Body of pancreas (tissue), 4 donors: ENCODE measurements at regions not wholly inside any gene's neighbourhood (a gene's known extent, or its start where the extent isn't known, plus 50 kb on each side); places are given as distances from the start of the nearest gene placed in this dataset.
"Not testable (repeated sequence)": the region's sequence is repeated elsewhere in the genome, so short reads cannot be mapped to it uniquely, and the experiment has no call there.

Experiments
- ATAC-seq: fragments of 150-250 bp; one replicate; pipeline ENCODE4 v1.9.1; 2016
- DNase-seq, 4 donors: peaks; one replicate each; pipeline ENCODE4 v3.0.0-alpha.2; 2019
- H3K27ac ChIP-seq, 4 donors: fragments of 200-600 bp; sonication (generic); 1 replicate in 3 of 4; 2 replicates in 1 of 4; pipeline versions ENCODE4 v1.5.1 to v1.6.1; 2016 to 2019; ENCODE audit warnings: mild to moderate bottlenecking in 1 of 4, mixed read lengths in 1 of 4, moderate library complexity in 1 of 4
- H3K27me3 ChIP-seq, 2 donors: fragments of 200-600 bp; sonication (generic); one replicate each; pipeline ENCODE4 v1.6.0; 2016; ENCODE audit warnings: mild to moderate bottlenecking in 1 of 2
- H3K36me3 ChIP-seq, 2 donors: fragments of 200-600 bp; sonication (generic); replicated peaks in 1 of 2; 2 replicates each; pipeline ENCODE4 v1.5.1; 2016; ENCODE audit warnings: low read depth in 2 of 2; ENCODE audit not compliant: insufficient read depth in 1 of 2
- H3K4me1 ChIP-seq: fragments of 200-600 bp; sonication (generic); one replicate; pipeline ENCODE4 v1.6.0; 2016
- H3K4me3 ChIP-seq, 2 donors: fragments of 200-600 bp; sonication (generic); 1 replicate in 1 of 2; 2 replicates in 1 of 2; pipeline ENCODE4 v1.5.1; 2016 to 2019
- H3K9me3 ChIP-seq, 3 donors: fragments of 200-600 bp; sonication (generic); 1 replicate in 2 of 3; 2 replicates in 1 of 3; pipeline ENCODE4 v1.5.1; 2016
- POLR2A ChIP-seq, 3 donors: fragments of 450-650 bp; IDR thresholded peaks; one replicate each; pipeline ENCODE4 v1.6.1; 2016; ENCODE audit warnings: antibody characterized with exemption in 3 of 3, mild to moderate bottlenecking in 2 of 3
- WGBS, 2 donors: methylation state at CpG; one replicate each; pipeline ENCODE4 v1.1.5; 2017; 5-methylcytosine and 5-hydroxymethylcytosine counted together
- intact Hi-C: fragments of 100-400 bp; cut with DNase I; formaldehyde crosslinking; loops from one replicate; pipeline ENCODE4 v1.15.1; 2023
- TF ChIP-seq, protein P1 (sequence below), 7 experiments: fragments of 450-650 bp in 4 of 7; fragments of 200-600 bp in 3 of 7; sonication (generic) in 3 of 7; IDR thresholded peaks; one replicate each; pipeline ENCODE4 v1.5.1; 2016 to 2019; ENCODE audit warnings: antibody characterized with exemption in 7 of 7

GRCh38 chr3:16770021-16770420, 114.7 kb upstream of the PLCL2 start:
- no peaks in the 10 kb centered on the region for H3K27me3 ChIP-seq
- ATAC-seq (no peak), DNase-seq (no peak)
- no peak overlapping the region for H3K27ac ChIP-seq
- H3K9me3 ChIP-seq: no peaks in the 10 kb centered on the region
- H3K4me1 ChIP-seq: no peaks in the 10 kb centered on the region
- no peak for TF ChIP-seq POLR2A (IDR thresholded peaks at IDR 0.05)
- TF ChIP-seq, protein P1, sequence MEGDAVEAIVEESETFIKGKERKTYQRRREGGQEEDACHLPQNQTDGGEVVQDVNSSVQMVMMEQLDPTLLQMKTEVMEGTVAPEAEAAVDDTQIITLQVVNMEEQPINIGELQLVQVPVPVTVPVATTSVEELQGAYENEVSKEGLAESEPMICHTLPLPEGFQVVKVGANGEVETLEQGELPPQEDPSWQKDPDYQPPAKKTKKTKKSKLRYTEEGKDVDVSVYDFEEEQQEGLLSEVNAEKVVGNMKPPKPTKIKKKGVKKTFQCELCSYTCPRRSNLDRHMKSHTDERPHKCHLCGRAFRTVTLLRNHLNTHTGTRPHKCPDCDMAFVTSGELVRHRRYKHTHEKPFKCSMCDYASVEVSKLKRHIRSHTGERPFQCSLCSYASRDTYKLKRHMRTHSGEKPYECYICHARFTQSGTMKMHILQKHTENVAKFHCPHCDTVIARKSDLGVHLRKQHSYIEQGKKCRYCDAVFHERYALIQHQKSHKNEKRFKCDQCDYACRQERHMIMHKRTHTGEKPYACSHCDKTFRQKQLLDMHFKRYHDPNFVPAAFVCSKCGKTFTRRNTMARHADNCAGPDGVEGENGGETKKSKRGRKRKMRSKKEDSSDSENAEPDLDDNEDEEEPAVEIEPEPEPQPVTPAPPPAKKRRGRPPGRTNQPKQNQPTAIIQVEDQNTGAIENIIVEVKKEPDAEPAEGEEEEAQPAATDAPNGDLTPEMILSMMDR (IDR thresholded peaks at IDR 0.05): no peak
- H3K4me3 ChIP-seq: no peak overlapping the region
- intact Hi-C loops: no loop called here
- WGBS, 2 donors: 59 to 60% methylated on average over 5 of the region's 5 CpGs
- H3K36me3 ChIP-seq: no peaks in the 10 kb centered on the region

DNA sequence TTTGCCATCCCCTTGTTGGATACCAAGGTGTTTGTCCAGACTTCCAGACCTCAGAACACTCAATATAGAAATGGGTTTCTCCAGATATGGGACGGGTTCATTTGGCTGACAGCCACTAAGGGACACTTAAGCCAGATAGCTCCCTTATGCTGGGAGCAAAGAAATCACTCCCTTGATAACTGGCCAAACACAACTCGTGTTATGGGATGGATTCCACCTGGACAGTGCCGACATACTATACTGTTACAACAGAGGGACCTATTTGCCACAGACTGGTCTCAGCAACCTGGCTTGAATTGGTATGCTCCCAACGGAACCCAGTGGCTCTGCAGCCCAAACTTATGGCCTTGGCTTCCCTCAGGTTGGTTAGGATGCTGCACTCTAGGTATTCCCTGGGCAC, 114.0 kb upstream of the PLCL2 start:
- H3K4me3 ChIP-seq: no peak overlapping the region

DNA sequence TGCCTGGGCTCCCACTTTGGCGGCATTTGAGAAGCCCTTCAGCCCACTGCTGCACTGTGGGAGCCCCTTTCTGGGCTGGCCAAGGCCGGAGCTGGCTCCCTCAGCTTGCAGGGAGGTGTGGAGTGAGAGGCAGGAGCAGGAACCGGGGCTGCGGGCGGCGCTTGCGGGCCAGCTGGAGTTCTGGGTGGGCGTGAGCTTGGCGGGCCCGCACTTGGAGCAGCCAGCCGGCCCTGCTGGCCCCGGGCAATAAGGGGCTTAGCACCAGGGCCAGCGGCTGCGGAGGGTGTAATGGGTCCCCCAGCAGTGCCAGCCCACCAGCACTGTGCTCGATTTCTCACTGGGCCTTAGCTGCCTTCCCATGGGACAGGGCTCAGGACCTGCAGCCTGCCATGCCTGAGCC, 111.2 kb upstream of the PLCL2 start:
- ATAC-seq, H3K4me1 ChIP-seq, H3K27ac ChIP-seq, H3K9me3 ChIP-seq, H3K27me3 ChIP-seq, DNase-seq, intact Hi-C loops, H3K4me3 ChIP-seq, H3K36me3 ChIP-seq: not testable (repeated sequence)
- WGBS, 2 donors: 72 to 84% methylated on average over 3 to 14 of the region's 15 CpGs

More for the DNA sequence above, 114.0 kb upstream of the PLCL2 start:
- DNase-seq (no peak), ATAC-seq (no peak)
- WGBS, 2 donors: 71 to 74% methylated on average over 4 of the region's 4 CpGs
- TF ChIP-seq POLR2A (IDR thresholded peaks at IDR 0.05): no peak
- TF ChIP-seq, protein P1 (IDR thresholded peaks at IDR 0.05): no peak
- intact Hi-C loops: no loop called here
- no peaks in the 10 kb centered on the region for H3K36me3 ChIP-seq
- H3K4me1 ChIP-seq: no peaks in the 10 kb centered on the region
- H3K27ac ChIP-seq: no peak overlapping the region
- H3K27me3 ChIP-seq: no peaks in the 10 kb centered on the region
- no peaks in the 10 kb centered on the region for H3K9me3 ChIP-seq

DNA sequence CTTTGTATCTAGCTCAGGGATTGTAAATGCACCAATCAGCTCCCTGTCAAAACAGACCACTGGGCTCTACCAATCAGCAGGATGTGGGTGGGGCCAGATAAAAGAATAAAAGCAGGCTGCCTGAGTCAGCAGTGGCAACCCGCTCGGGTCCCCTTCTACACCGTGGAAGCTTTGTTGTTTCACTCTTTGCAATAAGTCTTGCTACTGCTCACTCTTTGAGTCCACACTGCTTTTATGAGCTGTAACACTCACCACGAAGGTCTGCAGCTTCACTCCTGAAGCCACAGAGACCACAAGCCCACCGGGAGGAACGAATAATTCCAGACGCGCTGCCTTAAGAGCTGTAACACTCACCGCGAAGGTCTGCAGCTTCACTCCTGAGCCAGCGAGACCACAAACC, 110.2 kb upstream of the PLCL2 start:
- H3K27me3 ChIP-seq, H3K9me3 ChIP-seq, H3K4me1 ChIP-seq, DNase-seq, H3K27ac ChIP-seq, ATAC-seq, intact Hi-C loops, H3K36me3 ChIP-seq, H3K4me3 ChIP-seq: not testable (repeated sequence)
- WGBS, 2 donors: 91 to 95% methylated on average over 11 of the region's 11 CpGs

DNA sequence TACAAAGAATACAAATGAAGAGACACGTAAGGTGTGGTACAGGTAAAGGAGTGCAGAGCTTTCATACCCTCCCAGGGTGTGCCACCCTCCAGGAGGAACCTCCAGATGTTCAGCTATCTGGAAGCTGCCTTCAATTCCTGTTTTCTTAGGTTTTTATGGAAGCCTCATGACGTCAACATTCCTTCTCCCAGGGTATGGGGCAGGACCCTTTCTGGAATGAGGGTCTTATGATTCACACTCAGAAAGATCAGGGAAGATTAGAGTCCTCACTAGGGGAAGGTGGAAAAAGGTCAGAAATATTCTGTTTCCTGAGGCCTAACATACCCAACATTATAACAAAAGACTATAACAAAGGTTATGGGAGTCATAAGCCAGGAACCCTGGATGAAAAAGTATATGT, 99.8 kb upstream of the PLCL2 start:
- intact Hi-C loops: no loop called here
- TF ChIP-seq POLR2A (IDR thresholded peaks at IDR 0.05): no peak
- TF ChIP-seq, protein P1 (IDR thresholded peaks at IDR 0.05): no peak
- no peaks in the 10 kb centered on the region for H3K4me1 ChIP-seq
- no peak overlapping the region for H3K4me3 ChIP-seq
- no peak overlapping the region for H3K27ac ChIP-seq
- H3K27me3 ChIP-seq: no peaks in the 10 kb centered on the region
- no peak for ATAC-seq
- WGBS, 2 donors: 87 to 89% methylated on average over 2 of the region's 2 CpGs
- H3K36me3 ChIP-seq: no peaks in the 10 kb centered on the region
- DNase-seq: no peak
- no peaks in the 10 kb centered on the region for H3K9me3 ChIP-seq

DNA sequence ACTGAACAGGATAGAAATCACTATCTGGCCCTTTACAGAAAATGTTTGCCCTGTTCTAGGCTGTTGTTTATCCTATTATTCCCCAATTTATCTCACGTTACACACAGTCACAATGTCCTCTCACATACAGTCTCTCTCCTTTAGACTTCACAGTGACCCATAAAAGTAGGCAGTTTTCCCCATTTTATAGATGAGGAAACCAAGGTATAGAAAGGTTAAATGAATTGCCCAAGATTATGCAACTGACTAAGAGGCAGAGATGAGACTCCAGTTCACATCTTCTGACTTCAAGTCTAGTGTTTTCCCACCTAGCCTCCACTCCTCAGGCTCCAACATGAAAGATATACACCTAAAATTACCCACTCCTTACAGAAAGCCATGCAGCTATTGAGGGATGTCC, 99.3 kb upstream of the PLCL2 start:
- Histone ChIP-seq H3K36me3 (no peaks in the 10 kb centered on the region), H3K27ac (no peak overlapping the region), H3K4me3 (no peak overlapping the region), H3K9me3 (no peaks in the 10 kb centered on the region), H3K4me1 (no peaks in the 10 kb centered on the region), H3K27me3 (no peaks in the 10 kb centered on the region)
- no peak for DNase-seq
- WGBS, 2 donors: 81 to 91% methylated on average over 1 of the region's 1 CpG
- no peak for ATAC-seq
- TF ChIP-seq, protein P1 (IDR thresholded peaks at IDR 0.05): no peak
- no peak for TF ChIP-seq POLR2A (IDR thresholded peaks at IDR 0.05)
- intact Hi-C loops: no loop called here
